ENCODE measurements at regions not wholly inside any gene's neighbourhood (a gene's known extent, or its start where the extent isn't known, plus 50 kb on each side); places are given as distances from the start of the nearest gene placed in this dataset.

DNA sequence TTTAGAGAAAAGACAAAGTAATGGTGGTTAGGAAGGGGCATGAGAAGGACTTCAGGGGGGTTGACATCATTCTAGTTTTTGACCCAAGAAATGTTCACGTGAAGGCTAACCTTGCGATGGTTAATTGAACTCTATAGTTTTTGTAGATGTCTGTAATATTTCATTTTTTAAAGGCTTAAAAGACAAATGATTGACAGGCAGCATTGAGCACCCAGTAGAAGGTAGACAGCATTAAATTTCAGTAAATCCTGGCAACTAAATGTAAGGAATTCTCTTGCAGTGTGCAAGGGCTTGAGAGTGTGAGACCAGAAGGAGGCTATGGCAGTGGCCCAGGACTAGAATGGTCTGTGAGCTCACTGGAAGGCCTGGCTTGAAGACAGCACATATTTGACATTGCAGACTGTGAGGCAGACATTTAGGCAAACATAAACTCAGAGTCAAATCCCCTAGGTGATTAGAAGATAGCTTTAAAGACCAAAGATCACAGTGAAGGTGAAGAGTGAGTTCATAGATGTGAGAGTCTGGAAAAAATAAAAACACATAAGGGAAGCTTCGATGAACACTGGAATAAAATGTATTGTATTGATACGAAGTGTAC, 100.1 kb upstream of the MAP4K4 start:
- TF ChIP-seq EGR1 (conservative IDR thresholded peaks at IDR 0.05) (no peak), EZH2 (IDR thresholded peaks at IDR 0.05; ENCODE audit: borderline replicate concordance, low read depth, low read length) (no peak), POLR2A (conservative IDR thresholded peaks at IDR 0.05) (no peak), POLR2AphosphoS5 (IDR thresholded peaks at IDR 0.05; ENCODE audit: control insufficient read depth, insufficient read depth, low read depth, low read length) (no peak)
